ENCODE measurements at regions not wholly inside any gene's neighbourhood (a gene's known extent, or its start where the extent isn't known, plus 50 kb on each side); places are given as distances from the start of the nearest gene placed in this dataset.

- no peaks in the 10 kb centered on the region for H4K20me1 ChIP-seq (ENCODE audit: insufficient read depth, low read length)
- H3K36me3 ChIP-seq (ENCODE audit: control insufficient read depth, insufficient read depth, low read length), result no peaks in the 10 kb centered on the region
- no peaks in the 10 kb centered on the region for H3K79me1 ChIP-seq (ENCODE audit: low read depth in 1 of 2, low read length in 2 of 2)
- H3K9ac ChIP-seq (ENCODE audit: low read depth, low read length), result no peak overlapping the region
- no peak overlapping the region for H4K8ac ChIP-seq (ENCODE audit: low read depth in 2 of 2, low read length in 2 of 2)
- H2BK20ac ChIP-seq (ENCODE audit: low read depth, low read length), result no peak overlapping the region
- H3K27ac ChIP-seq (ENCODE audit: insufficient read depth, low read length), result no peak overlapping the region
- no peak overlapping the region for H2BK120ac ChIP-seq (ENCODE audit: low read depth, low read length)
- 0% methylated on average over 1 of the region's 2 CpGs; no CpG with 5 or more reads in 1 of the 2 experiments for WGBS, 2 experiments (ENCODE audit: extremely low coverage in 2 of 2, insufficient read length in 1 of 2)
- ATAC-seq (ENCODE audit: low read depth), result no peak
- CTCF ChIA-PET, result no interaction called here
- no peak overlapping the region for H3K4me2 ChIP-seq (ENCODE audit: low read depth, low read length)
- no peak overlapping the region for H4K91ac ChIP-seq (ENCODE audit: insufficient read depth, low read depth, low read length)
- no peak overlapping the region for H2BK5ac ChIP-seq (ENCODE audit: low read depth, low read length, poor library complexity, severe bottlenecking)
- no peak overlapping the region for H3K23ac ChIP-seq (ENCODE audit: low read depth, low read length)
- no peak overlapping the region for H3K4ac ChIP-seq (ENCODE audit: low read depth, low read length)
- no peak overlapping the region for H2AK5ac ChIP-seq (ENCODE audit: low read depth, low read length)
- no peak overlapping the region for H4K5ac ChIP-seq (ENCODE audit: low read depth, low read length)
- H3K4me3 ChIP-seq (ENCODE audit: insufficient read depth, low read depth, low read length), result no peak overlapping the region
- H3K9me3 ChIP-seq (ENCODE audit: control insufficient read depth, insufficient read depth, low read length), result 0 out of 2 replicates have a peak, but pooled peaks cover 2% of the 10 kb centered on the region
- in situ Hi-C loops (cut with MboI; ENCODE audit: low sequenced_read_pairs), result no loop called here
- no peak overlapping the region for H3K18ac ChIP-seq (ENCODE audit: low read depth, low read length)
- intact Hi-C loops (cut with micrococcal nuclease), result no loop called here
- dilution Hi-C loops (cut with HindIII; ENCODE audit: low sequenced_read_pairs, unreplicated experiment), result no loop called here
- no peaks in the 10 kb centered on the region for H3K9me1 ChIP-seq (ENCODE audit: insufficient read depth, low read length)
- no peak for DNase-seq
- POLR2A ChIA-PET (ENCODE audit: unreplicated experiment), result no interaction called here
- no peak overlapping the region for H2BK15ac ChIP-seq (ENCODE audit: low read depth, low read length)
- H3K56ac ChIP-seq (ENCODE audit: extremely low read depth, insufficient read depth, low read length), result no peak overlapping the region
- no peak overlapping the region for H3K14ac ChIP-seq (replicated peaks; ENCODE audit: low read depth, low read length)
- no peaks in the 10 kb centered on the region for H3K27me3 ChIP-seq (ENCODE audit: control insufficient read depth, insufficient read depth, low read length)
- no peak overlapping the region for H2AK9ac ChIP-seq (replicated peaks; ENCODE audit: low read depth, low read length, poor library complexity)
- no TSS peak for BruUV-seq (replicated peaks)
- TF ChIP-seq POLR2A (IDR thresholded peaks at IDR 0.05; ENCODE audit: low read depth, low read length), result no peak
- TF ChIP-seq CEBPB (IDR thresholded peaks at IDR 0.05; ENCODE audit: low read depth, low read length), result no peak
- no peak for TF ChIP-seq SMC3 (IDR thresholded peaks at IDR 0.05; ENCODE audit: low read depth, low read length)
- no peak for TF ChIP-seq NFE2L2 (IDR thresholded peaks at IDR 0.05; ENCODE audit: low read depth, low read length)
- no peak for TF ChIP-seq RFX5 (IDR thresholded peaks at IDR 0.05; ENCODE audit: low read depth, low read length)
- no peak for TF ChIP-seq CHD1 (IDR thresholded peaks at IDR 0.05; ENCODE audit: low read depth, low read length)
- TF ChIP-seq RAD21 (IDR thresholded peaks at IDR 0.05; ENCODE audit: low read length), result no peak
- TF ChIP-seq RCOR1 (IDR thresholded peaks at IDR 0.05; ENCODE audit: insufficient replicate concordance, low read length), result no peak
- no peak for TF ChIP-seq BHLHE40 (IDR thresholded peaks at IDR 0.05; ENCODE audit: low read depth, low read length)
- TF ChIP-seq MXI1 (IDR thresholded peaks at IDR 0.05; ENCODE audit: borderline replicate concordance, low read depth, low read length), result no peak
- TF ChIP-seq MAFK (IDR thresholded peaks at IDR 0.05; ENCODE audit: low read depth, low read length), result no peak
- TF ChIP-seq CTCF (conservative IDR thresholded peaks at IDR 0.05; ENCODE audit: low read depth, low read length), result no peak
- TF ChIP-seq USF2 (IDR thresholded peaks at IDR 0.05; ENCODE audit: low read depth, low read length), result no peak
- no peaks in the 10 kb centered on the region for H3K4me1 ChIP-seq (ENCODE audit: control insufficient read depth, insufficient read depth, low read length)
- H2AFZ ChIP-seq (replicated peaks; ENCODE audit: low read length, poor library complexity), result no peak overlapping the region
Observed at GRCh38 chr11:112856591-112856990, 104.6 kb upstream of the NCAM1 start.
